ENCODE measurements at regions not wholly inside any gene's neighbourhood (a gene's known extent, or its start where the extent isn't known, plus 50 kb on each side); places are given as distances from the start of the nearest gene placed in this dataset.

- Histone ChIP-seq H3K23me2 (ENCODE audit: low read depth, low read length) (no peaks in the 10 kb centered on the region), H3K79me1 (ENCODE audit: low read depth, low read length) (no peaks in the 10 kb centered on the region), H2AFZ (ENCODE audit: low read length) (no peak overlapping the region; the same call in 1 of the 2 replicates), H4K20me1 (replicated peaks in 1 of 2; ENCODE audit: control insufficient read depth in 1 of 2, insufficient read depth in 2 of 2, low read length in 2 of 2) (no peaks in the 10 kb centered on the region), H3K4me2 (ENCODE audit: insufficient read depth in 1 of 2, low read depth in 2 of 2, low read length in 2 of 2) (no peak overlapping the region), H2AK5ac (ENCODE audit: low read depth, low read length) (no peak overlapping the region), H3K14ac (ENCODE audit: insufficient read length) (no peak overlapping the region), H3K56ac (replicated peaks; ENCODE audit: insufficient read length, low read depth, low read length) (no peak overlapping the region), H3K4me3 (ENCODE audit: extremely low read depth in 1 of 4, insufficient read depth in 2 of 4, low read depth in 3 of 4, low read length in 4 of 4) (no peak overlapping the region), H2BK120ac (replicated peaks; ENCODE audit: low read depth, low read length) (no peak overlapping the region), H3K27ac (ENCODE audit: low read depth, low read length) (no peak overlapping the region), H2BK5ac (ENCODE audit: low read depth, low read length) (no peak overlapping the region), H3K9ac (replicated peaks in 1 of 4; ENCODE audit: extremely low read depth in 1 of 4, low read depth in 3 of 4, low read length in 3 of 4) (no peak overlapping the region), H3K36me3 (ENCODE audit: control insufficient read depth in 2 of 4, insufficient read depth in 4 of 4, low read length in 3 of 4) (no peaks in the 10 kb centered on the region), H3K4ac (replicated peaks; ENCODE audit: insufficient read length, low read depth, low read length) (no peak overlapping the region), H4K91ac (replicated peaks; ENCODE audit: insufficient read length, low read length) (no peak overlapping the region), H3K79me2 (ENCODE audit: control insufficient read depth in 1 of 2, insufficient read depth in 2 of 2, low read length in 2 of 2) (no peaks in the 10 kb centered on the region), H3K9me3 (ENCODE audit: insufficient read depth in 2 of 2, low read depth in 1 of 2, low read length in 1 of 2) (no peaks in the 10 kb centered on the region), H3K23ac (ENCODE audit: insufficient read length) (no peak overlapping the region), H3K27me3 (replicated peaks in 1 of 4; ENCODE audit: control insufficient read depth in 3 of 4, extremely low read depth in 1 of 4, insufficient read depth in 3 of 4, low read length in 3 of 4) (no peaks in the 10 kb centered on the region), H3K4me1 (replicated peaks in 1 of 4; ENCODE audit: control insufficient read depth in 3 of 4, insufficient read depth in 4 of 4, low read length in 3 of 4) (no peaks in the 10 kb centered on the region), H4K5ac (ENCODE audit: insufficient read length, low read depth, low read length) (no peak overlapping the region), H3K18ac (ENCODE audit: extremely low read depth, low read length) (no peak overlapping the region), H2BK12ac (ENCODE audit: low read depth, low read length) (no peak overlapping the region), H2BK15ac (ENCODE audit: low read length) (no peak overlapping the region), H4K8ac (ENCODE audit: extremely low read depth, insufficient read depth, low read length) (no peak overlapping the region), H2BK20ac (ENCODE audit: low read length) (no peak overlapping the region)
- POLR2A ChIA-PET (ENCODE audit: partially characterized antibody) = no interaction called here
- 89% methylated on average over 3 of the region's 3 CpGs; no CpG with 5 or more reads in 1 of the 2 experiments for WGBS, 2 experiments (ENCODE audit: extremely low coverage in 1 of 2, insufficient coverage in 1 of 2, insufficient read length in 1 of 2, insufficient replicate concordance in 2 of 2, low coverage in 1 of 2, low lambda C conversion rate in 2 of 2, missing lambda C conversion rate in 1 of 2)
- FAIRE-seq (no peak), DNase-seq (ENCODE audit: low read depth in 1 of 2, low spot score in 2 of 2) (no peak)
- CTCF ChIA-PET (ENCODE audit: partially characterized antibody) = interaction anchor here (0.6 to 1.3 kb wide), 3 partner anchors 11 to 175 kb away, joined by 3 to 4 read pairs (median 3); no protein-coding TSS in a partner anchor
- TF ChIP-seq NRF1 (IDR thresholded peaks at IDR 0.05; ENCODE audit: low read depth, low read length) = no peak
- TF ChIP-seq SP4 (IDR thresholded peaks at IDR 0.05; ENCODE audit: low read length) = no peak
- no peak for TF ChIP-seq CBX8 (IDR thresholded peaks at IDR 0.05; ENCODE audit: borderline replicate concordance, low read depth, low read length)
- no peak for TF ChIP-seq CREB1 (IDR thresholded peaks at IDR 0.05)
- TF ChIP-seq USF2 (IDR thresholded peaks at IDR 0.05; ENCODE audit: low read length) = no peak
- TF ChIP-seq SIRT6 (IDR thresholded peaks at IDR 0.05; ENCODE audit: low read length) = no peak
- no peak for TF ChIP-seq BCL11A (IDR thresholded peaks at IDR 0.05; ENCODE audit: low read depth in 2 of 2, low read length in 2 of 2)
- TF ChIP-seq CHD1 (IDR thresholded peaks at IDR 0.05; ENCODE audit: low read depth, low read length) = no peak
- TF ChIP-seq BACH1 (IDR thresholded peaks at IDR 0.05; ENCODE audit: low read length) = no peak
- TF ChIP-seq EP300 (IDR thresholded peaks at IDR 0.05; ENCODE audit: borderline replicate concordance in 1 of 2, low read depth in 2 of 2, low read length in 2 of 2) = no peak
- TF ChIP-seq SIN3A (conservative IDR thresholded peaks at IDR 0.05 in 1 of 2, IDR thresholded peaks at IDR 0.05 in 1 of 2; ENCODE audit: low read depth in 1 of 2, low read length in 2 of 2) = no peak
- no peak for TF ChIP-seq SIX5 (IDR thresholded peaks at IDR 0.05; ENCODE audit: low read depth, low read length)
- TF ChIP-seq FOSL1 (IDR thresholded peaks at IDR 0.05; ENCODE audit: insufficient read depth, low read depth, low read length) = no peak
- no peak for TF ChIP-seq SUZ12 (IDR thresholded peaks at IDR 0.05; ENCODE audit: low read length)
- TF ChIP-seq YY1 (IDR thresholded peaks at IDR 0.05; ENCODE audit: low read depth, low read length) = no peak
Measured at GRCh38 chr5:96248131-96248530, 184.9 kb downstream of the PCSK1 start.

All from H1 (cell line).